Nephron progenitor cell (in vitro differentiated cells): ENCODE measurements at regions not wholly inside any gene's neighbourhood (a gene's known extent, or its start where the extent isn't known, plus 50 kb on each side); places are given as distances from the start of the nearest gene placed in this dataset.
"Not testable (repeated sequence)": the region's sequence is repeated elsewhere in the genome, so short reads cannot be mapped to it uniquely, and the experiment has no call there.

Source experiments
- DNase-seq: peaks from one replicate; pipeline ENCODE4 v3.0.0; 2021
- H3K27ac Mint-ChIP-seq: 2 replicates; pipeline ENCODE4 v1.8.0; 2021; ENCODE audit warnings: mild to moderate bottlenecking, moderate library complexity, mixed read lengths
- H3K27me3 Mint-ChIP-seq: 2 replicates; pipeline ENCODE4 v1.8.0; 2021; ENCODE audit warnings: mild to moderate bottlenecking, low read depth, mixed read lengths; ENCODE audit not compliant: poor library complexity
- H3K36me3 Mint-ChIP-seq: 2 replicates; pipeline ENCODE4 v1.8.0; 2021; ENCODE audit warnings: low read depth, mixed read lengths
- H3K4me1 Mint-ChIP-seq: 2 replicates; pipeline ENCODE4 v1.8.0; 2021; ENCODE audit warnings: mixed read lengths
- H3K4me3 Mint-ChIP-seq: 2 replicates; pipeline ENCODE4 v1.8.0; 2021; ENCODE audit warnings: mild to moderate bottlenecking, moderate library complexity, mixed read lengths
- H3K9me3 Mint-ChIP-seq: 2 replicates; pipeline ENCODE4 v1.8.0; 2021; ENCODE audit warnings: mild to moderate bottlenecking, moderate library complexity, mixed read lengths
- TF ChIP-seq, protein P1 (sequence below): fragments of 200-600 bp; sonication (generic); IDR thresholded peaks from 2 replicates; pipeline ENCODE4 v1.5.0; 2021; ENCODE audit warnings: antibody characterized with exemption

DNA sequence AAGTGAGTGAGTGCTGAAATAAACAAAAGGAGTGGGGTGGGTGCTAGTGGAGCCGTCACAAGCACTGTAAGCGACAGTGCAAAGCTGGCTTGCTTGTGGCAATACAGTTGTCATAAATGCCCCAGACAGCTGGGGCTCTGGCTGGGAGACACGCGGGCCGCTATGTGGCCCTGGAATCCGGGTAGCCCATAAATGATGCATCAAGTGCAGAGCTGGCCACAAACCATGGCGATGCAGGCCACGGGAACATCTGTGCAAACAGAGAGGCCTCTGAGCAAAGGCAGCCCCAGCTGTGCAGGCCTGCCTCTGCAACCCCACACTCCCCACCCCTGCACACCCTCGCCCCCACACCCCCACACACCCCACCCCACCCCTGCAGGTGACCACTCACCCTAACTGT, 349.2 kb upstream of the ID2 start:
- Mint-ChIP-seq H3K27ac (no peak overlapping the region), H3K27me3 (no peaks in the 10 kb centered on the region), H3K4me1 (peaks cover 19% of the 10 kb centered on the region), H3K4me3 (no peak overlapping the region), H3K36me3 (no peaks in the 10 kb centered on the region), H3K9me3 (peaks cover 3% of the 10 kb centered on the region)
- TF ChIP-seq, protein P1, sequence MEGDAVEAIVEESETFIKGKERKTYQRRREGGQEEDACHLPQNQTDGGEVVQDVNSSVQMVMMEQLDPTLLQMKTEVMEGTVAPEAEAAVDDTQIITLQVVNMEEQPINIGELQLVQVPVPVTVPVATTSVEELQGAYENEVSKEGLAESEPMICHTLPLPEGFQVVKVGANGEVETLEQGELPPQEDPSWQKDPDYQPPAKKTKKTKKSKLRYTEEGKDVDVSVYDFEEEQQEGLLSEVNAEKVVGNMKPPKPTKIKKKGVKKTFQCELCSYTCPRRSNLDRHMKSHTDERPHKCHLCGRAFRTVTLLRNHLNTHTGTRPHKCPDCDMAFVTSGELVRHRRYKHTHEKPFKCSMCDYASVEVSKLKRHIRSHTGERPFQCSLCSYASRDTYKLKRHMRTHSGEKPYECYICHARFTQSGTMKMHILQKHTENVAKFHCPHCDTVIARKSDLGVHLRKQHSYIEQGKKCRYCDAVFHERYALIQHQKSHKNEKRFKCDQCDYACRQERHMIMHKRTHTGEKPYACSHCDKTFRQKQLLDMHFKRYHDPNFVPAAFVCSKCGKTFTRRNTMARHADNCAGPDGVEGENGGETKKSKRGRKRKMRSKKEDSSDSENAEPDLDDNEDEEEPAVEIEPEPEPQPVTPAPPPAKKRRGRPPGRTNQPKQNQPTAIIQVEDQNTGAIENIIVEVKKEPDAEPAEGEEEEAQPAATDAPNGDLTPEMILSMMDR: no peak
- no peak for DNase-seq

DNA sequence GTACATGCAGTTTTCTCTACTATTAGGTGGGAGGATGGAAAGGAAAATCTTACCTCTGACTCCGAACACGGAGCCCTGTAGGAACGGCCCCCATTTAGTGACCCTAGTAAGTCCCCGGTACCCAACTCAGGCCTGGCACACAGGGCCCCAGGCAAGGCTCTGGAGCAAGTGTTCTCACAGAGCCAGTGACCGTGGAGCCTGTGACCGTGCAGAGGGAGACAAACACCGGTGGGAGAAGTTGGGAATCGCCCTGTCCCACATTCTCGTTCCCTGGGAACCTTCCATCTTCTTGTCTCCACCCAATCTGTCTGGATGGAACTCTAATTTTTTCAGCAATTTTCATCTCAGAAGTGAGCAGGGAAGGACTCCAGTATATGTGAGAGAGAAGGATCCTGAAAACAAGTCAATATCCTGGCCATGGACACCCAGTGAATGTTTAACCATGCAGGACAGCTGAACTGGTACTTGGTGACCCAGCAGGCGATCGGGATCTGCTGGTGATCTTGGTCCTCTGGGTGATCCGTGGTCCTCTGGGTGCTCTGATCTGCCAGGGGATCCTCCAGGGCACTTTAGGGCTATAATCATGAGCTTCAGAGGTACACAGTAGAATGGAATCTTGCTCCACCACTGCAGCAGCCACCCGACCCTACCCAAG, 348.6 kb upstream of the ID2 start:
- H3K27me3 Mint-ChIP-seq: no peaks in the 10 kb centered on the region
- DNase-seq: no peak
- H3K4me3 Mint-ChIP-seq: no peak overlapping the region
- peaks cover 3% of the 10 kb centered on the region for H3K9me3 Mint-ChIP-seq
- H3K4me1 Mint-ChIP-seq: peaks cover 19% of the 10 kb centered on the region
- TF ChIP-seq, protein P1: no peak
- H3K27ac Mint-ChIP-seq: no peak overlapping the region
- H3K36me3 Mint-ChIP-seq: no peaks in the 10 kb centered on the region

DNA sequence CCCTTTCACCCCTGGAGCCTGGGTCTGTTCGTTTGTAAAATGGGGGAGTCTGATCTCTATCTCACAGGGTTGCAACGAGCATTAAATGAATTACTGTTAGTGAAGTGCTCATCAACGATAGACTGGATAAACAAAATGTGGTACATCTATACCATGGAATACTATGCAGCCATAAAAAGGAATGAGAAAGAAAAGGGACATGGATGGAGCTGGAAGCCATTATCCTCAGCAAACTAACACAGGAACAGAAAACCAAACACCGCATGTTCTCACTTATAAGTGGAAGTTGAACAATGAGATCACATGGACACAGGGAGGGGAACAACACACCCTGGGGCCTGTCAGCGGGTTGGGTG, 348.0 kb upstream of the ID2 start:
- H3K4me1 Mint-ChIP-seq: peaks cover 19% of the 10 kb centered on the region
- H3K36me3 Mint-ChIP-seq, H3K9me3 Mint-ChIP-seq, H3K27ac Mint-ChIP-seq, H3K4me3 Mint-ChIP-seq, H3K27me3 Mint-ChIP-seq, DNase-seq: not testable (repeated sequence)

GRCh38 chr2:8334866-8335325, 347.0 kb upstream of the ID2 start:
- Mint-ChIP-seq H3K4me3 (no peak overlapping the region), H3K4me1 (peaks cover 19% of the 10 kb centered on the region), H3K9me3 (peaks cover 3% of the 10 kb centered on the region), H3K27me3 (peaks cover 3% of the 10 kb centered on the region), H3K36me3 (no peaks in the 10 kb centered on the region), H3K27ac (no peak overlapping the region)
- TF ChIP-seq, protein P1: no peak
- DNase-seq: no peak

GRCh38 chr2:8335801-8336200, 346.1 kb upstream of the ID2 start:
- Mint-ChIP-seq H3K4me1 (peaks cover 12% of the 10 kb centered on the region), H3K9me3 (peaks cover 8% of the 10 kb centered on the region), H3K27ac (no peak overlapping the region), H3K4me3 (no peak overlapping the region), H3K36me3 (peaks cover 1% of the 10 kb centered on the region), H3K27me3 (peaks cover 3% of the 10 kb centered on the region)
- DNase-seq: no peak
- TF ChIP-seq, protein P1: no peak

- Mint-ChIP-seq H3K27ac (no peak overlapping the region), H3K9me3 (peaks cover 22% of the 10 kb centered on the region), H3K4me1 (peaks cover 13% of the 10 kb centered on the region), H3K27me3 (peaks cover 7% of the 10 kb centered on the region), H3K36me3 (peaks cover 10% of the 10 kb centered on the region), H3K4me3 (no peak overlapping the region)
- TF ChIP-seq, protein P1: no peak
- DNase-seq: no peak
Observed at GRCh38 chr2:8337321-8337720, 344.5 kb upstream of the ID2 start.
